ENCODE measurements at regions not wholly inside any gene's neighbourhood (a gene's known extent, or its start where the extent isn't known, plus 50 kb on each side); places are given as distances from the start of the nearest gene placed in this dataset.
"Not testable (repeated sequence)": the region's sequence is repeated elsewhere in the genome, so short reads cannot be mapped to it uniquely, and the experiment has no call there.

DNA sequence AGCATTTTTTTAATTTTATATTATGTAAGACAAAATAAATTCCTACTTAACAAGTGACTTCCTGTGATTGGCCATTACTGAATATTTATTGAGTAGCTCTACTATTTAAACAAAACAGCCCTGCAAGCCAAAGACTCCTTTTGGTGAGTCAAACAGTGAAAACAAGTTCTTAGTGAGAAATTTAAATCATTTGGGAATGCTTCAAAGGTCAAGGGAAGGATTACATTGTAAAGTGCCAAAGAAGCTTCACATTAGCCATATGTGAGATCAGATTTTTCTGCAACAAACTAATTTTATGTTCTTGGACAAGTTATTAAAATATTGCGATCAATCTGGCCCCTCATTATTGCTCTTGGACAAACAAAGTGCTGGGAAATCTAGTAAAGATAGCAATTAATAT lies 795.4 kb upstream of the MGAT4C start:
- no peak for FAIRE-seq

GRCh38 chr12:87047691-87048090 lies 791.5 kb upstream of the MGAT4C start:
- FAIRE-seq: no peak

DNA sequence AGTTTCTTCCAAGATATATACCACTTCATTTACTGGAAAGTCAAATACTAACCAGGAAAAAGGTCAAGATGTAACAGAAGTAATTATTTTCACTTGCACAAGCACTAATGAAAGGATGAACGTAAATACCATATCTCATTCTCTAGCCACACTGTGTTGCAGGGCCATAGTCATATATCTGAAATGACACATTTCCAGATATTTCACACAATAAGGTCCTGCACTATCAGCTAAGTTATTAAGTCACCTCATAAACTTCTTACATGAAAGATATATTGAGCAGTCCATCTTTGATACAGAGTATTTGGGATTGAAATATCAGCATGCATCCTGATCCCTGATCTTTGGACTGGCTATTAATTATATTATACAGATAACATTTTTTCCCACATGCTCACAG lies 783.3 kb upstream of the MGAT4C start:
- FAIRE-seq: no peak

GRCh38 chr12:87038098-87038497 lies 781.9 kb upstream of the MGAT4C start:
- no peak for FAIRE-seq

GRCh38 chr12:87025976-87026375 lies 769.8 kb upstream of the MGAT4C start:
- no peak for FAIRE-seq

DNA sequence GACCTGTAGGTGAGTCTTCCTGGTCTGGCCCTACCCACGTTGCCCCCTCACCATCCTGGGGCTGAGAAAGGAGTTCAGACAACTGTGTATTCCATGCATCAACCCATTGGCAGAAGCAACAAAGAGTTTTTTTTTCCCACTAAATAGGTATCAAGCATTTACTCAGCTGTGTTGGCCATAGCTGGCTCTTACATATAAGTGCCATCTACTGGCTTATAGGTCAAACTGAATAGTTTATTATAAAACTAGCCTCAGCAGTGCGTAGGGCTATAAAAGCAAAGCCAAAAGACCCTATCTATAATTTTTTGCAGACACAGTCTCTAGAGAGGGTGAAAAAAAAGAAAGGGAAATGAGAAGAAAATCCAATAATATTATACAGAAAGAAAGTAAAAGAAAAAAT lies 765.2 kb upstream of the MGAT4C start:
- no peak for FAIRE-seq

- no peak for FAIRE-seq
Measured at GRCh38 chr12:87020071-87020470, 763.9 kb upstream of the MGAT4C start.

DNA sequence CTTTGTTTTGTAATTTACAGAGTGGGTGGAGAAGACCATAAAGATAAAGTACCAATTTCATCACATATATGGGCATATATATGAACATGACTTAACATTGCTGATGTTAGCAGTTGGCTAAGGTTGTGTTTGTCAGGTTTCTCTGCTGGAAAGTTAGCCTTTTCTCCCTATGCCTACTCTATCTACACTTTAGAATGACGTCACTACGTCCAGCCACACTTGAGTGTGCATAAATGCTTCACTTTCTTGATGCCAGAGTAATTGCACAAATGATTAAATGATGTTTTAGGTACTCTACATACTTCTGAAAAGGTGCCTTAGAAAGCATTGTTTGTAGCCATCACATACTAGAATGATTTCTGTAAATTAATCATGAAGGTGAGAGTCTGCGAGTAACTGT lies 759.2 kb upstream of the MGAT4C start:
- no peak for FAIRE-seq

- FAIRE-seq: no peak
Measured at GRCh38 chr12:87008785-87009384, 752.7 kb upstream of the MGAT4C start.

GRCh38 chr12:87001102-87001501 lies 744.9 kb upstream of the MGAT4C start:
- FAIRE-seq: no peak

DNA sequence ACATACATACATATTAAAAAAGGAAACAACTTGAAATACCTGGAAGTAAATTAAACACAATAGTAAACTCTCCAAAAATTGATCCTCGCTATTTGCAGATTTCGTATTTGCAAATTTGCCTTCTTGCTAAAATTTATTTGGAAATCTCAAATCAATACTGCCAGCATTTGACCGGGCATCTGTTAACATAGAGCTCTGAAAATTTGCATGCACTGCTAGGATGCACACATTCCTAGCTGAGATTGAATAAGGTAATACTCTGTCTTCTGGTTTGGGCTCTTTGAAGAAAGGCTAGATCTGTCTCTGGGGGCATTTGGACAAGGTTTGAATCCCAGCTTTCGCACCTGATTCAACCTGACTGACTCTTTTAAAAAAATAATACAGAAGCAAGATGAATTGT lies 729.1 kb upstream of the MGAT4C start:
- FAIRE-seq: no peak

DNA sequence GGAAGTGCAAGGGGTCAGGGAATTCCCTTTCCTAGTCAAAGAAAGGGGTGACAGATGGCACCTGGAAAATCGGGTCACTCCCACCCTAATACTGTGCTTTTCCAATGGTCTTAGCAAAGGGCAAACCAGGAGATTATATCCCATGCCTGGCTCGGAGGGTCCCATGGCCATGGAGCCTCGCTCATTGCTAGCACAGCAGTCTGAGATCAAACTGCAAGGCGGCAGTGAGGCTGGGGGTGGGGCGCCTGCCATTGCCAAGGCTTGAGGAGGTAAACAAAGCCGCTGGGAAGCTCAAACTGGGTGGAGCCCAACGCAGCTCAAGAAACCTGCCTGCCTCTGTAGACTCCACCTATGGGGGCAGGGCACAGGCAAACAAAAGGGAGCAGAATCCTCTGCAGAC lies 714.4 kb upstream of the MGAT4C start:
- FAIRE-seq: not testable (repeated sequence)

- FAIRE-seq: no peak
Measured at GRCh38 chr12:86959766-86960458, 703.7 kb upstream of the MGAT4C start.

- no peak for FAIRE-seq
Measured at GRCh38 chr12:86950444-86950843, 694.3 kb upstream of the MGAT4C start.

- no peak for FAIRE-seq
Measured at GRCh38 chr12:86950043-86950442, 693.9 kb upstream of the MGAT4C start.

DNA sequence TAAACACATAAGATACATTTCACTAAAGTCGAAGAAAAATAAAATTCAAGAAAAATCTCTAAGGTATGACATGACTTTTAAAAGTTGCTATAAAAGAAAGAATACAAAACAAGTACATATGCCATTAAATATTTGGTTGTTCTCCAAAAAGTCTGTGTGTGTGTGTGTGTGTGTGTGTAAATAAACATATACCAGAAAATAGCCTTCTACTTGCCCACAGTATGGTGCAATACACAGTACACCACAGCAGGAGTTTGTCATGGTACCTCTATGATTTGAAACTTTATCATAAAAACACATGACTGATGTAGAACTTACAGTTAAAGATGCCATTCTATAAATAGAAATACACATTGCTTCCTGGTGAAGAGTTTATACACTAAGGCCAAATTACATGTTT lies 692.7 kb upstream of the MGAT4C start:
- FAIRE-seq: no peak

GRCh38 chr12:86945685-86946196 lies 689.5 kb upstream of the MGAT4C start:
- FAIRE-seq: no peak

- not testable (repeated sequence) for FAIRE-seq
Measured at GRCh38 chr12:86944197-86944819, 688.1 kb upstream of the MGAT4C start.

GRCh38 chr12:86931714-86932113 lies 675.5 kb upstream of the MGAT4C start:
- no peak for FAIRE-seq

GRCh38 chr12:86929962-86930361 lies 673.8 kb upstream of the MGAT4C start:
- no peak for FAIRE-seq

DNA sequence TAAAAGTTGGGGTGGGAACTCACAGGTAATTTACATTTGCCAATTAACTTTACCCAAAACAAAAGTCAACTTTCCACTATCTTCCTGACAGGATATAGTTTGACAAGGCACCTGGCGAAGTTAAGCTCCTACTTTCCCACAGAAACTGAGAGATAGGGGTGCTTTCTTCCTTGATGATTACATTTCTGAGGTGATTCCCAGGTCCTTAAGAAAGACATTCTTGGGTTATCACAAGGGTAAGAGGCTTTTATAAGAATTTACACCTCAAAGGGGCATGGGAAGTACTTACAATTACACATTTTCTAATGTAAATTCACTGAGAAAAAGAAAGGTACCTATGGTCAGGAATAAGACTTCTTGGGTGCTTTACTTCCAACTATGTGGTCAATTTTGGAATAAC lies 660.9 kb upstream of the MGAT4C start:
- FAIRE-seq: no peak

DNA sequence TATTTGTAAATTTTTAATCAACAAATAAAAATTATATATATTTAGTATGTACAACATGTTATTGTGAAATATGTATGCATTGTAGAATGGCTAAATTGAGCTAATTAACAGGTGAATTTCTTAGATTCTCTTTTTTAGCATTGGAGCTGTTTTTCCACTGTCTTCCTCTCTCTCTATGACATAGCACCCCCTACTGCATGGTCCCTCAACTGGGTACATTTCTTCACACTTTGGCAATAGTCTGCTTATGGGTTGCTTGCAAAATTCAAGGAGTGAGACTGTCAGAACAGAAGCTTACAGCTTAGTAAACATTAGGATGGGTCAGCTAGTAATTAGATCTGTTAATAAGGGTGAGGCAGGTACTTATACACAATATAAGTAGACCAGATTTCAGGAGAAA lies 658.5 kb upstream of the MGAT4C start:
- FAIRE-seq: no peak

- FAIRE-seq: no peak
Measured at GRCh38 chr12:86911973-86912372, 655.8 kb upstream of the MGAT4C start.

GRCh38 chr12:86903159-86903558 lies 647.0 kb upstream of the MGAT4C start:
- FAIRE-seq: no peak

Data from A204.1 (cell line).